Upper lobe of right lung (tissue), 1 donor: ENCODE measurements at regions not wholly inside any gene's neighbourhood (a gene's known extent, or its start where the extent isn't known, plus 50 kb on each side); places are given as distances from the start of the nearest gene placed in this dataset.

Experiments
- ATAC-seq: fragments of 200-7000 bp; cut with Tn5 transposase; one replicate; pipeline ENCODE4 v1.9.1; 2020; ENCODE audit warnings: mild to moderate bottlenecking, moderate library complexity
- DNase-seq: peaks from one replicate; pipeline ENCODE4 v3.0.0-alpha.2; 2020
- H3K27ac ChIP-seq: fragments of 200-600 bp; one replicate; pipeline ENCODE4 v1.8.0; 2022
- H3K27me3 ChIP-seq: fragments of 200-600 bp; one replicate; pipeline ENCODE4 v1.8.0; 2022; ENCODE audit warnings: mild to moderate bottlenecking
- H3K36me3 ChIP-seq: fragments of 200-600 bp; one replicate; pipeline ENCODE4 v1.8.0; 2022
- H3K4me1 ChIP-seq: fragments of 200-600 bp; one replicate; pipeline ENCODE4 v1.8.0; 2022
- H3K4me3 ChIP-seq: fragments of 200-600 bp; one replicate; pipeline ENCODE4 v1.8.0; 2022; ENCODE audit warnings: mild to moderate bottlenecking
- H3K9me3 ChIP-seq: fragments of 200-600 bp; one replicate; pipeline ENCODE4 v1.8.0; 2022
- CTCF ChIP-seq: fragments of 200-600 bp; IDR thresholded peaks from one replicate; pipeline ENCODE4 v1.8.0; 2022; ENCODE audit warnings: antibody characterized with exemption
- intact Hi-C: fragments of 100-400 bp; cut with DNase I; formaldehyde crosslinking; loops from one replicate; pipeline ENCODE4 v1.11.0; 2022
- donor health status: DM: no; HTN: yes; CAD: no; lungs with severe emphysema.

DNA sequence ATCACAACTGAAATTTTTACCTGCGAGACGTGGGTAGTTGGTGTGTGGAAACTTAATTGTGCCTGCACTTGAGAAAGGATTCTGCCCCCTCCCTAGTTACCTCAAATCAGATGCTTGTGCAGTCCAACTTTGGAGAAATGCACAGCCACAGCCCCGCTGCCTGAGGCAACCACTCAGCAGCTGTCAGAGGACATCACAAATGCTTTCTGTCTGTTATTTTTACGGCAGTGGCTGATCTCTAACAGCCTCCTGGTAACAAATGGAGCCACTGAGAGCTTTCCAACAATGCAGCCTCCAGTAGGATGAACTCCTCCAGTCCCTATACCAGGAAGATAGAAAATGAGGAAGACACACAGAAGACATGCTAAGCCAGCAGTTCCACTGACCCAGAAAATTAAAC, 712.2 kb upstream of the GHITM start:
- intact Hi-C loops, result no loop called here
- Histone ChIP-seq H3K27me3 (no peaks in the 10 kb centered on the region), H3K36me3 (no peaks in the 10 kb centered on the region), H3K4me1 (no peaks in the 10 kb centered on the region), H3K4me3 (no peak overlapping the region), H3K27ac (no peak overlapping the region), H3K9me3 (no peaks in the 10 kb centered on the region)
- no peak for DNase-seq
- no peak for ATAC-seq
- no peak for TF ChIP-seq CTCF

DNA sequence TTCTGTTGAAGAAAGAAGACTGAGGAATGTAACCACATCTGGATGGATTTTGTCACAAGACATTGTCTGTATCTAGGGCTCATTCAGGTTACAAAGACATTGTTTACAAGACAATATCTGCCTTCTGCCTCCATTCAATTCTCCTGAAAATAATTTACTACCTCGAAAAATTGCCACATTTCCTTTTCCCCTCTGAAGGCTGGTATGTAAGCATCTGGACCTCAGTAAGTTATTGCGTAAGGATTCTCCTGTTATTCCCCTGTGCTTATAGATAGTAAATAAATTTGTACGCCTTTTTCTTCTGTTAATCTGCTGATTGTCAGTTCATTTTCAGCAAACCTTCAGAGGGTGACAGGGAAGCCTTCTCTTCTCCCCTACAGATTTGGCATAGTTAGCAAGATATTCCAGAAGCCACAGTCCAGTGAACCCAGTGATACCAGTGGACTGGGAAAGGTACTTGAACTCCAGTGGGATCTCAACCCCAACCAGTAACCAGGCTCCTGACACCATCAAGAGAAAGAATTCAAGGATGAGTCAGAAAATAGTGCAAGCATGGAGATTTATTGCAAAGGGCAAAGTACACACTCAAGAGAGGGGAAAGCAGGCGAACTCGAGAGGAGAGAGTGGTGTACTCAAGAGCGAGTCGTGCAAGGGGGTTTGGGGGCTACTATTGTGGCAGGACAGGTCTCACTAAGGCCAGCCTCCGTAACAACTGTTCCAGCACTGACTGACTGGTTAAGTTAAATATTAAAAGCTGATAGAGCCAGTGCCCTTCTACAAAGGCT, 706.9 kb upstream of the GHITM start:
- DNase-seq, result no peak
- TF ChIP-seq CTCF, result no peak
- no peaks in the 10 kb centered on the region for H3K9me3 ChIP-seq
- no peak overlapping the region for H3K4me3 ChIP-seq
- intact Hi-C loops, result no loop called here
- no peaks in the 10 kb centered on the region for H3K27me3 ChIP-seq
- no peaks in the 10 kb centered on the region for H3K4me1 ChIP-seq
- no peak overlapping the region for H3K27ac ChIP-seq
- H3K36me3 ChIP-seq, result no peaks in the 10 kb centered on the region
- no peak for ATAC-seq

DNA sequence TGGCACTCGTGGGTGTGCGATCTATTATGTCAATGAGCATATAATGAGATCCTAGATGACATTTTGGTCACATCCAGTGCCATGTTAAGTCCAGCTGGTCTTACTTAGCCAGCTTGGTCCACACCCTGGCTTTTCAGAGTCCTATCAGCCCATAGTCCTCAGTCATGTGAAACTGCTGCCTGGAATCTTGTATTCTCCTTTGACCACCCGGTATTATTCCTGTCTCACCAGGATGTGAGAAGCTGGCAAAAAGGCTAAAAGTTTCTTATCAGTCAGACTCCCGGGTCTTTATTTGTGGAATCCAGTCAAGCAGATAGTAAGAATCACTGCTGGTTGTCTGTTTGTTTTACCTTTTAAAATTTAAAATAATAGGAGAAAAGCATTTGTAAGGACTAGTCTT, 705.6 kb upstream of the GHITM start:
- no peak for DNase-seq
- intact Hi-C loops, result no loop called here

DNA sequence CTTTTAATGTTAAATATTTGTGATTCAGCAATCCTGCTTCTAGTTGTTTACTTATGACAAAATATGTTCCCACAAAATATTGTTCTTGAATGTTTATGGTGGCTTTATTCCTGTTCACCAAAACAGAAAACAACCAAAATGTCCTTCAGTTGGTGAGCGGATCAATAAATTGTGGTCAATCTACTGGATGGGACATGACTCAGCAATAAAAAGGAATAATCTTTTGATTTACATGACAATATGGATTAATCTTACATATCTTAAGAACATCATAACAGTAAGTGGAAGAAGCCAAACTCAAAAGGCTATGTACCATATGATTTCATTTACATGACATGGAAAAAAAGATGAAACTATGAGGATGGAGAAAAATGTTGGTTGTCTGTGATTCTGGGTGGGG, 691.3 kb upstream of the GHITM start:
- Histone ChIP-seq H3K4me1 (no peaks in the 10 kb centered on the region), H3K27me3 (no peaks in the 10 kb centered on the region), H3K9me3 (no peaks in the 10 kb centered on the region), H3K36me3 (no peaks in the 10 kb centered on the region), H3K4me3 (no peak overlapping the region), H3K27ac (no peak overlapping the region)
- DNase-seq (no peak), ATAC-seq (no peak)
- intact Hi-C loops, result no loop called here
- no peak for TF ChIP-seq CTCF

More for the DNA sequence above, 705.6 kb upstream of the GHITM start:
- no peak overlapping the region for H3K4me3 ChIP-seq
- no peaks in the 10 kb centered on the region for H3K27me3 ChIP-seq
- no peaks in the 10 kb centered on the region for H3K36me3 ChIP-seq
- no peak for ATAC-seq
- no peaks in the 10 kb centered on the region for H3K9me3 ChIP-seq
- H3K27ac ChIP-seq, result no peak overlapping the region
- H3K4me1 ChIP-seq, result no peaks in the 10 kb centered on the region
- TF ChIP-seq CTCF, result no peak

DNA sequence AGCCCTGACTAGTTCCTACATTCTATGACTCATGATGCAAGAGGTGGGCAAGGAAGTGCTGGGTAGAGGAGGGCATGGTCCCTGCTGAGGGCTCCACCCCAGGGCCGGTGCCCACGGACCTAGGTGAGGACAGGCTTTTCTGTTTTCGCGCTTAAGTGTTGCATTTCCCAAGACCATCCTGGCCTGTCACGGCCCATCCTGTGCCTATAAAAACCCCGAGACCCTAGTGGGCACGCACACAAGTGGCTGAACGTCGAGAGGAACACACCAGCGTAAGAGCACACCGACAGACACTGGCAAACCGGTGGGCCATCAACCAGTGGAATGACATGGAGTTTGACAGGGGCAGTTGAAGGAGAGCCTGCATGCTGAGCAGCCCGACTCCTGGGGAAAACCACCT, 680.7 kb upstream of the GHITM start:
- H3K27ac ChIP-seq, result no peak overlapping the region
- no peak overlapping the region for H3K4me3 ChIP-seq
- intact Hi-C loops, result no loop called here
- H3K9me3 ChIP-seq, result no peaks in the 10 kb centered on the region
- no peaks in the 10 kb centered on the region for H3K4me1 ChIP-seq
- no peak for TF ChIP-seq CTCF
- DNase-seq (no peak), ATAC-seq (no peak)
- no peaks in the 10 kb centered on the region for H3K27me3 ChIP-seq
- no peaks in the 10 kb centered on the region for H3K36me3 ChIP-seq

- DNase-seq, result no peak
- H3K4me3 ChIP-seq, result no peak overlapping the region
- TF ChIP-seq CTCF, result no peak
- H3K36me3 ChIP-seq, result no peaks in the 10 kb centered on the region
- intact Hi-C loops, result no loop called here
- H3K9me3 ChIP-seq, result no peaks in the 10 kb centered on the region
- H3K27me3 ChIP-seq, result no peaks in the 10 kb centered on the region
- no peak overlapping the region for H3K27ac ChIP-seq
- no peaks in the 10 kb centered on the region for H3K4me1 ChIP-seq
- ATAC-seq, result no peak
These were observed 680.2 kb upstream of the GHITM start for GRCh38 chr10:83459124-83459523.
